HG03571 (cell line): ENCODE measurements at regions not wholly inside any gene's neighbourhood (a gene's known extent, or its start where the extent isn't known, plus 50 kb on each side); places are given as distances from the start of the nearest gene placed in this dataset.
"Not testable (repeated sequence)": the region's sequence is repeated elsewhere in the genome, so short reads cannot be mapped to it uniquely, and the experiment has no call there.

ENCODE experiments used
- ATAC-seq: cut with Tn5 transposase; IDR thresholded peaks from one replicate; pipeline ENCODE4 v1.9.1; 2021; ENCODE audit not compliant: unreplicated experiment

- no peak for ATAC-seq
Observed at GRCh38 chr10:33010132-33011037, 52.4 kb upstream of the ITGB1 start.

DNA sequence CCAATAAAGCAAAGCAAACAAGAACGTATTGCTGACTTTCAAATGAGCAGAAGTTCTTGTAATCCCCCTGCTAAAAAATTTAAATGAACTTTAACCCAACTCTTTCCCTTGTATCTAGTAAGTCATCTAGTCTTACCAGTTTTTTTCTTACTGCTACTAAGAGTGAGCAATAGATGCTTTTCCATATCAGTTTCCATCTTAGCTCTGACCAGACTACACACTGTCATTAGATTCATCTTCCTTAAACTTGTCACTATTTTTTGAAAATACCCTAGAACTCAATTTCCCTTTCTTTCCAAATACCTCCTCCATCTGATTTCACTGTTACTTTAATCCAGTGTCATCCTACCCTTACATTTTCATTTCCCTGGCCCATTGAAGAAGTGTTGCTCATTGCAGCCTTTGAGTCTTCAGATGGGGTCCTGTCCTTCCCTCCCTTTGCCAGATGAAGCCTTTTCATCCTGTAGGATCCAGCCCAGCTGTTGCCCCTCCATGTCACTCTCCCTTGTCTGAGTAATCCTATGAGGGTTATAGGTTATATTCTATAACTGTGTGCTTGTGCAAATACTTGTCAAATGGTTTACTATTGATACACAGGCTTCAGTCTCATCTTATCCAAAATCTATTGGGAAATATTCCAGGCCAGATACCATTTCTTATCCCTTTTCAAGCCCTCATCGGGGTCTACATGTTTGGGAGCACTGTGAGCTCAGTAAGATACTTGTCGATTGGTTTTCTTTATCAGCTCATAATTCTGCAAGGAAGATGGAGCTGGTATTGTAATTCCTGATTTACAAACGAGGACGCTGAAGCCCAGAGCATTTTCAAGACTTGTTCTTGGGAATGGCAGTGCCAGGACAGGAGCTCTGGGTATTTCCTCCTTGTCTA lies 51.5 kb upstream of the ITGB1 start:
- ATAC-seq: no peak

- peak; percentile 53 for ATAC-seq
Observed at GRCh38 chr10:33008499-33009243, 50.6 kb upstream of the ITGB1 start.

- ATAC-seq: not testable (repeated sequence)
Observed at GRCh38 chr10:33007731-33008381, 49.8 kb upstream of the ITGB1 start.
